IgD-negative memory B cell (primary cell): ENCODE measurements at regions not wholly inside any gene's neighbourhood (a gene's known extent, or its start where the extent isn't known, plus 50 kb on each side); places are given as distances from the start of the nearest gene placed in this dataset.
"Not testable (repeated sequence)": the region's sequence is repeated elsewhere in the genome, so short reads cannot be mapped to it uniquely, and the experiment has no call there.

Experiments
- H3K27ac Mint-ChIP-seq, 3 donors: one replicate each; pipeline ENCODE4 v1.8.0; 2020 to 2022; ENCODE audit warnings: mild to moderate bottlenecking in 3 of 3, mixed read lengths in 3 of 3, moderate library complexity in 1 of 3
- H3K27me3 Mint-ChIP-seq: one replicate; pipeline ENCODE4 v1.8.0; 2021; ENCODE audit warnings: mixed read lengths
- H3K36me3 Mint-ChIP-seq: one replicate; pipeline ENCODE4 v1.8.0; 2020; ENCODE audit warnings: mild to moderate bottlenecking, mixed read lengths
- H3K4me1 Mint-ChIP-seq, 3 donors: one replicate each; pipeline ENCODE4 v1.8.0; 2020 to 2022; ENCODE audit warnings: mixed read lengths in 3 of 3, mild to moderate bottlenecking in 1 of 3
- H3K4me3 Mint-ChIP-seq, 4 donors: one replicate each; pipeline ENCODE4 v1.8.0; 2020 to 2022; ENCODE audit warnings: mild to moderate bottlenecking in 4 of 4, mixed read lengths in 4 of 4, moderate library complexity in 3 of 4
- H3K9me3 Mint-ChIP-seq, 3 donors: one replicate each; pipeline ENCODE4 v1.8.0; 2020 to 2021; ENCODE audit warnings: mixed read lengths in 3 of 3, mild to moderate bottlenecking in 1 of 3

GRCh38 chrX:7993873-7994272, 66.7 kb upstream of the PNPLA4 start:
- Mint-ChIP-seq H3K27ac (no peak overlapping the region), H3K4me3 (no peak overlapping the region), H3K4me1 (no peaks in the 10 kb centered on the region), H3K9me3 (no peaks in the 10 kb centered on the region), H3K36me3 (no peaks in the 10 kb centered on the region), H3K27me3 (no peaks in the 10 kb centered on the region)

- not testable (repeated sequence) for H3K36me3 Mint-ChIP-seq, H3K4me3 Mint-ChIP-seq
Observed at GRCh38 chrX:7988013-7988759, 61.0 kb upstream of the PNPLA4 start.

GRCh38 chrX:7987160-7988012, 60.2 kb upstream of the PNPLA4 start:
- H3K4me3 Mint-ChIP-seq = no peak overlapping the region

More at GRCh38 chrX:7988013-7988759, 61.0 kb upstream of the PNPLA4 start:
- H3K4me1 Mint-ChIP-seq, H3K27ac Mint-ChIP-seq, H3K27me3 Mint-ChIP-seq, H3K9me3 Mint-ChIP-seq: not testable (repeated sequence)

GRCh38 chrX:7986738-7987137, 59.5 kb upstream of the PNPLA4 start:
- not testable (repeated sequence) for H3K27me3 Mint-ChIP-seq, H3K4me3 Mint-ChIP-seq

More at GRCh38 chrX:7987160-7988012, 60.2 kb upstream of the PNPLA4 start:
- no peaks in the 10 kb centered on the region for H3K27me3 Mint-ChIP-seq
- peaks cover 2 to 5% (median 5%) of the 10 kb centered on the region in 3 donors for H3K4me1 Mint-ChIP-seq
- H3K9me3 Mint-ChIP-seq = no peaks in the 10 kb centered on the region
- H3K27ac Mint-ChIP-seq = no peak overlapping the region
- H3K36me3 Mint-ChIP-seq = no peaks in the 10 kb centered on the region

GRCh38 chrX:7985568-7985967, 58.4 kb upstream of the PNPLA4 start:
- Mint-ChIP-seq H3K4me3 (no peak overlapping the region), H3K4me1 (peaks cover 2 to 5% (median 5%) of the 10 kb centered on the region in 3 donors), H3K36me3 (no peaks in the 10 kb centered on the region), H3K27ac (no peak overlapping the region), H3K27me3 (no peaks in the 10 kb centered on the region), H3K9me3 (no peaks in the 10 kb centered on the region)

More at GRCh38 chrX:7986738-7987137, 59.5 kb upstream of the PNPLA4 start:
- not testable (repeated sequence) for H3K4me1 Mint-ChIP-seq, H3K27ac Mint-ChIP-seq, H3K9me3 Mint-ChIP-seq, H3K36me3 Mint-ChIP-seq

GRCh38 chrX:7983581-7983980, 56.4 kb upstream of the PNPLA4 start:
- no peaks in the 10 kb centered on the region for H3K9me3 Mint-ChIP-seq
- H3K27me3 Mint-ChIP-seq = no peaks in the 10 kb centered on the region
- peaks cover 3% of the 10 kb centered on the region for H3K36me3 Mint-ChIP-seq
- no peak overlapping the region for H3K27ac Mint-ChIP-seq
- no peak overlapping the region for H3K4me3 Mint-ChIP-seq
- peaks cover 2 to 5% (median 5%) of the 10 kb centered on the region in 3 donors for H3K4me1 Mint-ChIP-seq
